Right ventricle myocardium inferior (tissue), 1 donor: ENCODE measurements at regions not wholly inside any gene's neighbourhood (a gene's known extent, or its start where the extent isn't known, plus 50 kb on each side); places are given as distances from the start of the nearest gene placed in this dataset.

Experiments
- ATAC-seq: fragments of 200-7000 bp; cut with Tn5 transposase; one replicate; pipeline ENCODE4 v1.9.1; 2020; ENCODE audit warnings: mild to moderate bottlenecking, moderate library complexity
- DNase-seq: peaks from one replicate; pipeline ENCODE4 v3.0.0; 2021; ENCODE audit errors: missing footprints
- intact Hi-C: fragments of 100-400 bp; cut with DNase I; formaldehyde crosslinking; loops from one replicate; pipeline ENCODE4 v1.11.0; 2022
- donor health status: DM: no; HTN: yes; CAD: no; lungs with severe emphysema.

DNA sequence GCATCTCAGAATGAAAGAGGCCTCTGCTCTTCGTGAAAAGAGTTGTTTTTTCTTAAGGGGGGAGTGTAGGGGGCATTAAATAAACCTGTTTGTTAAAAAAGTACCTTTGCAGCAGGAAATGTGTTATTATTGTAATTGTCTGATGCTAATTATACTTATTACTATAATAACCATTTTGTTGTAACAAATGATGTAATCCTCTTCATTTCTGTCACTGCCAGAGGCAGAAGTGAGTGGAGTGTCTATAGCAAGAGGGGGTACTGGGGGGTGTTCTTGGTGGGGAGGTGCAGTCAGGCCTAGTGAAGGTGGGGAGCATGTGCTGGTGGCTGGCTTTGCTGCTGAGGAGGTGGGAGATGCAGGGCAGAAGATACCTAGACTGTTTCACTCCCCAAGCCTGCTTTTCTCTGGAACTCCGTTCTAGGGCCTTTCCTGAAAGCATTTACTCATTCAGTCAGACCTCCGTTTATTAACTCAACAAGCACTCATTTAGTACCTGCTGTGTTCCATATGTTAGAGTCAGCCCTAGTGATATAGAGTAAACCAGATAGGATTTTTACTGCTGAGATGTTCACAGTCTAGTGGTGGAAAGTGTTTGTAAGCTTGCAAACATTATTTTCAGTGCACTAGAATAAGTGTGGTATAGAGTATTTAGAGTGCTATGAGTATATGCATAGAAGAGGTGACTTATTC is 77.5 kb upstream of the CISTR start:
- intact Hi-C loops: no loop called here
- DNase-seq (no peak), ATAC-seq (no peak)

DNA sequence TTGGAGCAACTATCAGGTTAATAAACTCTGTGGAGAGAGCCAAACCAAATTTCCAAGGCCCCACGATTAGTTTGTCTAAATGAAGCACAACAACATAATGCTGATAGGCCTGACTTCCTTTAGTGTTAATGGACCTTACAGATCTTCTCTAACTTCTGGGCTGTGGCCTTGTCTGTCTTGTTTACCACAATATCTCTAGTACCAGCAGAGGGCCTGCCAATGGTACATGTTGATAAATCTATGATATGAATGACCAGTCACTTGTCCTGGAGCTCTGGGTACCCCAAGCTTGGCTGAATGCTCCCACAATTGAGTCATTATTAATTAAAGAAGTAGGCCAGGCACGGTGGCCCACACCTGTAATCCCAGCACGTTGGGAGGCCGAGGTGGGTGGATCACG is 78.9 kb upstream of the CISTR start:
- intact Hi-C loops: no loop called here

DNA sequence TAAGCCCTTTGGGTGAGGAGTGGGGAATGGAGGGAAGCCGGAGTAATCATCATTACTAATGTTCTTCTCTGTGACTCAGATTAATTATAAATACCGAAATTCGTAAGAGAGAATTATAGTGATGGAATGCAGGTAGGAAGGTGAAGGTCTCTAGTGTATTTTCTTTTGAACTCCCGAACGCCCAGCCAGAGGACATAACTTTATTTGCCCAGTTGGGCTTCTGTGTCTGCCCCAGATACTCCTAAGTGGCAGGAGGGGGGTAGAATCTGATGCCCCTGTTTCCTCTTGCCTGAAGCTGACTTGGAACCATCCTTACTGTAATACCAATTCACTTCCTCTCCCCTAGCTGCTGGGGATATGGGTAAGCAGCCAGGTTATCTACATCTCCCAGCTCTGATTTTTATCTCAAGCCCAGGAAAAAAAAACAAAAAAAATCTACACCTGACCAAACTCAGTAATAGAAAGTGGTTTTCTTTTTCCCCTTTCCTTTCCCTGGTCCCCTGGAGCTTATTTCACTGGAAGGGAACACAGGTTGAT is 84.4 kb upstream of the CISTR start:
- ATAC-seq (no peak), DNase-seq (no peak)
- intact Hi-C loops: no loop called here

More for the DNA sequence above, 78.9 kb upstream of the CISTR start:
- DNase-seq: no peak
- no peak for ATAC-seq

DNA sequence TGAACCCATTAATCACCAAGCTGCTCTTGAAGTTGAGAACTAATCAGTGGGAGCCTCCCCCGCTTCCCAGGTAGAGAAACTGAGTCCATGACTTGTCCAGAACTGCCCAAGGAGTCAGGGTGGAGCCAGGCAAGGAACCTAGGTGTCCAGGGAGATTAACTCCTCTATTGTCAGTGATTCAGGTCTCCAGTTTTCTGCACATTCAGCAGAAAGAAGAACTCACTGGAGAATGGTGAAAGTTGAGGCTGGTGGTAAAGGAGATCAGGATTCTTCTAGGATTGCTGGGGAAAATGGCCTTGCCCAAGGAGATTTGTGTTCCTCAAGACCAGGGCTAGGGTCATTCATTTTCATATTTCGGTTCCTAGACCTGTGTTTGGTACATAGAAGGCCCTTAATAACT is 87.2 kb upstream of the CISTR start:
- DNase-seq (no peak), ATAC-seq (no peak)
- intact Hi-C loops: no loop called here

DNA sequence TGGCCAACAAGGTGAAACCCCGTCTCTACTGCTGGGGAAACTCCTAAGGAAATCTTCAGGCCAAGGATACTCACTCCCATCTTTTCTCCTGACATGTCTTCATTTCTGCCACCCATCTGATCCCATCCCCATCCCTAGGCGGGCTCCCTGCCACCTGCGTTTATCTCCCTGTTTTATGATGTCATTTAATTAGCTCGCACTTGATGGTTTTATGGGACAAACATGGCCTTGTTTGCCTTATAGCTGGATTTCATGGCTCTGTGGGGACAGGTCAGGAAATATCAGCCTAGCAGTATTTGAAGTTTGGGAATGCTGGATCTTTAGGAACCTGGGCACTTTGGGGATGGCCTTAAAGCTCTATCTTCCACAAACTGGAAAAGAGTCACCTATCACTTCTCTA is 88.5 kb upstream of the CISTR start:
- DNase-seq: no peak
- intact Hi-C loops: no loop called here
- no peak for ATAC-seq

DNA sequence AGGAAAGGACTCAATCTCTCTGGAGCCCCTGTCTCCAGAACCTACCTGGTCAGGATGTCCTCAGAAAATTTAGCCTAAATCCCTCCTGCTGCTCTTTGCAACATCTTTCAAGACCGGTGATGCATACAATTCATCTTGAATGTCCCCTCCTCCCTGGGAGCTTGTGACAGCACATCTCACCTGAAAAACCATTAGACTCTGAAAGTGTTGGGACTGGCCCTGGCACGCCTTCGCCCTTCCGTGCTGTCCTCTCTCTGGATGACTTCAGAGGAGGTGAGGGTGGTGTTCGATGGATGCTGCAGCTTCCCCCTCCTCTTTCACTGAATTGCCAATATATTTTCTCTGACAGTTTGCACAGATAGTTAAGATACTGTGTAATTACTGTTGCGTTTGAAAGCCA is 90.9 kb upstream of the CISTR start:
- intact Hi-C loops: no loop called here
- ATAC-seq (no peak), DNase-seq (no peak)

DNA sequence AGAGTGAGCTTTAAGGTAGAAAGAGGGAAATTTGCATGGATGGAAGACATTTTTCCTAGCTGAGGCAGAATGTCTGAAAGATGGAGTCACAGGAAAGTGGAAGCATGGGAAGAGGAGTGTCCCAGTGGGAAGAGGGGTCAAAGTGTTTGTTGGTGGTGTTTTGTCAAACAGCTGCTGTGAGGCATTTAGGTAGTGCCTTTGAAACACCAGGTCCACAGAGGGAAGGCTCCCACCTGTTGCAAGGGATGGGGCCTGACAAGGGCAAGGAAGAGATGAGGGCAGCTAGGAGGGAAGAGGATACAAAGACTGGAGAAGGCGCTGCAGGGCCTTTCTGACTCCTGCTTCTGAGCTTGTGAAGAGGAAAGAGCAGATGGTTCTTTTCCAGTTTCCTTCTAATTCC is 91.8 kb upstream of the CISTR start:
- DNase-seq (no peak), ATAC-seq (no peak)
- intact Hi-C loops: no loop called here

DNA sequence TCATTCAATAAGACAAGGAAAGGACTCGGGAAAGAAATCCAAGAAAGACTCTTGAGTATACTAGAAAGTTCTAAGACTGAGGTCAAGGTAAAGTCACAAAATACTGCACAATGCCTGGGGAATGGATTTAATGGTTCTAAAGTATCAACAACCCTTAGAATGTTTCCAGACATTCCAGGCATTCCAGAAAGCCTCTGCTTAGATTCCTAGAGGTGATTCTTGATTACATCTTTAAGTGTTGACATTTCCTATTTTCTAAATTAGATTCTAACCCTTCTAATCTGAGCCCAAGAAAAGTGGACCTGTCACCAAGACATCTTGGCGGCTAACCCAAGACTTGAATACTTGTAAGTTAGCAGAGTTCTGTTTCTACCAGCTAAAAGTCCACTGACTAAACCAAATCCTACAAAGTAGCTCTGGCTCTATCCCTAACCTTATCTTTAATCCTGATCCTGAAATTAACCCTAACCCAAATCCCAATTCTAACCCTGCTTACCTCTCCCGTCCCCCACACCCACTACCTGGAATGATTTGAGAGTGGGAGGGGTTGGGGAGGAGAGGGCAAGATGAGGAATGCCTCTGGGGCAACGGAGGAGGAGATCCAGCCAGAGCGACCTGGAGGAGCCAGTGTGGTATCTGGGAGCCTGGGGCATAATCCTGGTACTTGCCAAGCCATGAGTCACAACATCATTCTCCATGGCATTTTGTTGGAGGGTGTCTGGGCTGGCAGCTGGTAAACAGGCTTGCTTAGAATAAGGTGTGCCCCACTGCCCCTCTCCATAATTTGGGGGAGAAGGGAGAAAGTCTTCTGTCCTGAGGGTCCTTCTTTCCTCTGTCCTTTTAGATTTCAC is 93.4 kb upstream of the HOXC13 start:
- intact Hi-C loops: no loop called here
- DNase-seq (no peak), ATAC-seq (no peak)

DNA sequence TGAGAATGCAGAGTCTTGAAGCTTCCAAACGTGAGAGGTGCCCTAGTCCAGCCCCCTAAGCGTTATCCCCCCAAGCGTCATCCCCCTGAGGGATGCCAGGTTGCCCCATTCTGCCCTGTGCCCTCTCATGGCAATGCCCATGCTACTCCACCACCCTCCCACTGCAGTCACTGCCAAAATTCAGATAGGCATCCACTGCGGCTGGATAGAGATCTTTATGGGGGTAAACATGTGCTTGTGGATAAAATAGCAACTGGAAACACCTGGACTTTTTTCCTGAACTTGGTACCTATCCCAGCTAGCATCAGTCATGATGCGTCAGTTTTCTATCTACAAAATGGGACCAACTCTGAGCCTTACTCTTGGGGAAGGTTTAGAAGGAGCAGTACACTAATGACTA is 92.7 kb upstream of the HOXC13 start:
- intact Hi-C loops: no loop called here
- DNase-seq: no peak
- no peak for ATAC-seq

DNA sequence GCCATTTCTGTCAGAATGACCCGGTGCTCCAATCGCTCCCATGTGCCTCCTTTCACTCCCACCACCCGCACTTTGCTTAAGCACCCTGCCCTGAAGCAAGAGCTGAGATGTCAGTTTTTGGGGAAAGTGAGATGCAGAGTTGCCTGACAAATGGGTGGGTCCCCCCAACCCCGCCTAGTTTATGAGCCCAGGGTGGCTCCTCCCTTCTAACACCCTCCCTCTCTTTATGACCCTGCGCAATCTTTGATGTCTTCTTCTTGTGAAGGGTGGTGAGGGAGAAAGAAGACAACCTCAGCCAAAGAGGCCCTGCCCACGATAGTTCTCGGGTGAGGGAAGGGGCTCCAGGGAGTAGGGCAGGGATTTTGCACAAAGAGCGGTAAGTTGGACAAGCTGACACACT is 89.5 kb upstream of the HOXC13 start:
- no peak for DNase-seq
- no peak for ATAC-seq
- intact Hi-C loops: no loop called here

DNA sequence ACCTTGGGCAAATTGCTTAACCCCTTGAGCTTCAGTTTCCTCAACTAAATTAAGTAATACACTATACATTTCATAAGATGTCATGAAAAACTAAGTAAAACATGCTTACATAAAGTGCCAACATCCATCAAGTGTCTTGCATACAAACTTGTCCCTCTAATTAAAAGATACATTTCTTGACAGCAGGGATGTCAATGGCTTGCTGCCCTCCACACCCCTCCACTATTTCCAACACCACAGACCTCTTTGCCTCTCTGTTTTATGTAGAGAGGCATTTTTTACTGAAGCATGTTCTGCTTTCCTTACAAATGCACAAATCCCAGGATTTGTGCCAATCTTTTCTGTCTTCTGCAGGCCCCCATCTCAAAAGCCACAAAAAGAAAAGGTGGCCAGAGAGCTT is 89.0 kb upstream of the HOXC13 start:
- intact Hi-C loops: no loop called here
- DNase-seq: no peak
- ATAC-seq: no peak

DNA sequence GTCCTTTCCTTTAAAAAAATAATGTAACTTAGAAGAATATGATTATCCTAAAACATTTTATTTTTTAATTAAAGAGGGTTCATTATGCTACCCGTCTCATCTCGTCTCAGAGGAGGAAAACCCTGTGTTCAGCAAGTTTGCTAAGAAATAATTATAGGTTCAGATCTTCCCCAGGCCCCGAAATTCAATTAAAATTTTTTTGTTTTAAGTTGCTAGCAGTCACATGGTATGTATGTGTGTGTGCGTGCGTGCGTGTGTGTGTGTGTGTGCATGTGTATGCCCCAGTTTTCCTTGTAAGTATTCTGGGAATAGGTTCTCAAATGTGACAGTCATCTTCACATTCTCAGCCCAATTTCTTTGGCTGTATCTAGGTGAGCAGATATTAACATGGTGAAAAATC is 86.6 kb upstream of the HOXC13 start:
- intact Hi-C loops: no loop called here
- ATAC-seq (no peak), DNase-seq (no peak)

DNA sequence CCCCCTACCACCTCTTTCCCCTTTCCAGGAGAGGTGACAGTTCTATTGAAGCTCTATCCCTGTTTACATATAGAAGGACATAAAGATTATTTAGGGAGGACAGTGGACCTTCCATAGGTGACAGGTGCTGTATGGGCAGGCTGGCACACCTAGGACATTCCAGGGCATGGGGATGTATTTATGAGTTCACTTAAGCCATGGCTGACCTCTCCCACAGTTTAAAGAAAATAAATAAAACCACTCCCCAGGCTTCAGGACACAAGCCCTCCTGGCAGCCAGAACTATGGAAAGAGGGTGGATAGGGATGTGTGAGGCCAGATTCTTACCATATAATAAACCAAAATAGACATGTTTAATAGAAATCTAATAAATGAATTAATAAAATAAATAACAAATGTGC is 85.6 kb upstream of the HOXC13 start:
- DNase-seq (no peak), ATAC-seq (no peak)
- intact Hi-C loops: no loop called here

DNA sequence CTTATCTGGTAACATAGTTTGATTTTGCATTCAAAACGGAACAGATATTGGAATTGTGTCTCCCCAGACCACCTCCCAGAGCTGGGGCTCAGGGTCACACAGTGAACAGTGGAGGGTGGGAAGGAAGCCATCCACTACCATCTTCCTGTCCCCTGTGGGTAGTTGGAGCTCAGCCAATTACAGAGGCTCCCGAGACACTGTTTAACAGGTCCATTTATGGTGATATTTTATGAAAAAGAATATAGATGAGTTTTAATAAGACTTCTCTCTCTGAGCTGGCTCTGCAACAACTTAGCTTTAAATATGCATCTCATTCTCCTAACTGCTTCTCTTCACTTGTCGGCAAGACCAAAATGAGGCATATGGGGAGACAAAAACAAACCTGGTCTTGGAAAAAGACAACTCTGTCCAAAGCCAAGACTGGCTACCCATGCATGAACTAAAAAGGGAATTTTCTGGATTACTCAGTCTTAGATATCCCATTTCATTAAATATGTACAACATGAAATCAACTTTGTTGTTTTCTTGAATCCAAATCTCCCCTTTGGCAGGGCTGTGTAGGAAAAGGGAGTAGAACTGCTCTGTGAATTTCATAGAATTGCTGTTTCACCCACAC is 83.8 kb upstream of the HOXC13 start:
- no peak for DNase-seq
- intact Hi-C loops: no loop called here
- ATAC-seq: no peak

DNA sequence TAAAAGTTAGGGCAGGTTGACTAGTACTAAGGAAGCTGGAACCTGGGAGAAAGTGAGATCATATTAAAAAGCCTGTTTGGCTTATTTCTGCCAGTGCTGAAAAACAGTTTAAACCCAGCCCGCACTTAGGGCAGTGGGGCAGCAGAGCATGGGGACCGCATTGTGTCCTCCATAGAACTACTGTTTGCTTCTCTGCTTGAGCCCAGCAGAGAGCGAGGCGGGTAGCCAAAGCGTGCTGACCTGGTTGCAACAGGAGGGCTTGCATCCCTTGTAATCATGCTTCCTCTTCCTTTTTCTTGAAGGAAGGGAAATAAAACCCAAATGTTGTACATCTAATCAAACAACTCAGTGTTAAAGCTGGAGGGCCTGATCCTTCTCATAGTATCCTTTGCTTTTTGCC is 82.5 kb upstream of the HOXC13 start:
- ATAC-seq (no peak), DNase-seq (no peak)
- intact Hi-C loops: no loop called here

DNA sequence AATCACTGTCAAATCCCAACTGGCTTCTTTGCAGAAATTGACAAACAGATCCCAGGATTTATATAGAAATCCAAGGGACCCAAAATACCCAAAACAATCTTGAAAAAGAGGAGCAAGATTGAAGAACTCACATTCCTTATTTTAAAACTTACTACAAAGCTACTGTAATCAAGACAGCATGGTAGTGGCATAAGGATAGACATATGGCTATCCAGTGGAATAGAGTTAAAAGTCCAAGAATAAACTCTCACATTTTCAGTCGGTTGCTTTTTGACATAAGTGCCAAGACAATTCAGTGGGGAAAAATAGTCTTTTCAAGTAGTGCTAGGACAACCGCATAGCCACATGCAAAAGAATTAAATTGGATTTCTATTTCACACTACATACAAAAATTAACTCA is 81.0 kb upstream of the HOXC13 start:
- DNase-seq: no peak
- intact Hi-C loops: no loop called here
- no peak for ATAC-seq

DNA sequence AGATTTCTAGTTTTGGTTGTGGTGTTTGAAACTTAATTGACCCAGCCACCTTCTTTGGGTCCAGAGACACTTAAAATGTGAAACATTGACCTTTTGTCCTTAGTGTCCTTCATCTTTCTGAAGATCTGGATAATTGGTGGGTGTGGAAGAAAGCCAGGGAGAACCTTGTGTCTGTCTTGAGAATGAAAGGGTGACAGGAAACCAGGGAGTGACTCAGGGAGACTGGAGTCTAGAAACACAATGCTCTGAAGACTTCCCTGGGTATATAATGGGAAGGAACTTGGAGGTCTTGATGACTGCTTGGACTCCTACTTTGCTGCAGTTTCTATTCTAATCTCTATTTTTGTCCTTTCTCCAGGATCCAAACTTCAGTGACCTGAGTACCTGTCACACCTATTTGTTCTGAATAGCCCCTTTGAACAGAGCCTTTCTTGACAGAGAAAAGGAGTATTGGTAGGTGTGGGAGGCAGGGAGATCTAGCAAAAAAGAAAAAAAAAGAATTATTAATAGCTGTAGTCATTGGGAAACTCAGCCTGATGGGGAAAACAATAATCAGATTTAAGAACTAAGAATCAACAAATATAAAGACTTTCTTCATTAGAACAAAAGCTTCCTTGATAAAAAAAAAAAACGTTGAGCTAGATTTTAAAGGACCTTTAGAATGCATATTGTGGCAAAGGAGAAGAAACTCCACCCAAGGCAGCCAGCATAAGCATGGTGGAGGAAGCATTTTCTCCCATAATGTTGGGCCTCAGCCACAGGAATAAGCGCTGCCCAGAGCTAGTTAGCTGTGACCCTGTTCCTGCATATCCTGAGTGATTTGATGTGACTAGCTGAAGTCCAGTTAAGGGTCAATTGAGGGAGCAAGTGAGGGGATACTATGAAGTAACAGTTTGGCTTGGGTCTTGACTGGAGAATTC is 77.9 kb upstream of the HOXC13 start:
- intact Hi-C loops: no loop called here

DNA sequence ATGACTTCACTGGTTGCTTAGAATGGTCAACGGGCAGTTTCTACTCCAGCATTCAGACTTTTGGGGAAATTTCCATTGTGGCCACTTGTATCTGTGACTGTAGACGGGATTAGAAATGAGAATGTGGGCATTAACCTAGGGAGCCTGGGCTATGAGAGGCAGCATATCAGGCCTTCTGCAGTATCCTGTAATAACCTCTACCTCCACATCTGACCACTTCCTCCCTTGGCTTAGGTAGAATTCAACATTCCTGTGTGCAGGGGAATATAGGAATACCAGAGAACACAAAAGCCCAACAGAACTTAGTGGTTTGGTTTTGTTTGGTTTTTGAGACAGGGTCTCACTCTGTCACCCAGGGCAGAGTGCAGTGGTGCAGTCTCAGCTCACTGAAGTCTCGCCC is 76.4 kb upstream of the HOXC13 start:
- DNase-seq (no peak), ATAC-seq (no peak)
- intact Hi-C loops: no loop called here

More for the DNA sequence above, 77.9 kb upstream of the HOXC13 start:
- DNase-seq (no peak), ATAC-seq (no peak)

DNA sequence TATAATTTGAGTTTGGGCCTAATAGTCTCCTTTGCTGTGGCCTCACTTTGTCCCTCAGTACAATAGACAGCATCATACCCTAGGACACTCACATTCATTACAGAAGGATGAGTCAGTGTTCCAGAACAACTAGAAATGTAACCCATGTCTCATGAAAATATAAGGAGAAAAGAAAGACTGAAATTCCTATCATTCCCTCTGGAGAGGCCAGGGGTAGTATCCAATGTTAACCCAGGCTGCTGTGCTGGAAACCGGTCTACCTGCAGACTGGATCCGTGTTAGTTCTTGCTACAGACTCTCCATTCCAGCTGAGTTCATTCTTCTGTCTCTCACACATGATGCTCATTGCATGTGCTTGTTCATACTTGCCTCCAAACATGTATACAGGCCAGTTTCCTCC is 75.8 kb upstream of the HOXC13 start:
- DNase-seq: no peak
- intact Hi-C loops: no loop called here
- no peak for ATAC-seq
